ENCODE measurements at regions not wholly inside any gene's neighbourhood (a gene's known extent, or its start where the extent isn't known, plus 50 kb on each side); places are given as distances from the start of the nearest gene placed in this dataset.
"Not testable (repeated sequence)": the region's sequence is repeated elsewhere in the genome, so short reads cannot be mapped to it uniquely, and the experiment has no call there.

DNA sequence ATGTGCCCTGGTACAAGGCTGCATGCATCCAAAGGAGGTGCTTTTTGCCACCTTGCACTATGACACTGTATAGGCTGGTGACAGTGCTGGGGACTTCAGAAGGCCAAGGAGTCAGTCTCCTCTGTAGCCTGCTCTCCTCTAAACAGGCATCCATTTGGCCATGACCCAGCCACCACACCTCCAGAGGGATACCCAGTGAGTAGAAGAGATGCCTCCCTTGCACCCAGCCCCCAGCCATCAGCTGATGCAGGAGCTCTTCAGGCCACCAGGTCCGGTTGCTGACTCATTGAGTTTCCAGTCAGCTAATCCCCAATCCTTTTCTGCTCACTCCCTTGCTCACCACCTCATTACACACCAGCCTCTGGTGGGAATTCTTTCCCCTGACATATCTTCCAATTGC, 99.8 kb downstream of the PJA1 start:
- FAIRE-seq: no peak
- DNase-seq (ENCODE audit: low spot score in 2 of 2): no peak

DNA sequence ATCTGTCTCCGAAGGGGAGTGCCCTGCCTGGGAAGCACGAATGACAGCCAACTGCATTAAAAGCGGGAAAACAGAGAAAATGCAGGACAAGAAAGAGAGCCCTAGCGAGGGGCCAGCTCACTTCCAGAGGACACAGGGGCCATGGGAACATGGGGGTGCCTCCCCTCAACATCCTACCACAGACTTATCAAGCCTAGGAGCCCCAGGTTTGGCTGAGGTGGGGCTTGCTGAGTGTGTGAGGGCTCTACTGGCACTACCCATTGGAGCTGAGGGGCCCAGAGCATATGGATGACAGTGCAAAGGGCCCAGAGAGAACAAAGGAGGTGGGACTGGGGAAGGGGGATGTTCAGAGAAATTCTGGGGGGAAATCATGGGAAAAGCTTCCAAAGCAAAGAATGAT, 101.8 kb downstream of the PJA1 start:
- no peak for FAIRE-seq
- DNase-seq (ENCODE audit: low spot score in 2 of 2): no peak

DNA sequence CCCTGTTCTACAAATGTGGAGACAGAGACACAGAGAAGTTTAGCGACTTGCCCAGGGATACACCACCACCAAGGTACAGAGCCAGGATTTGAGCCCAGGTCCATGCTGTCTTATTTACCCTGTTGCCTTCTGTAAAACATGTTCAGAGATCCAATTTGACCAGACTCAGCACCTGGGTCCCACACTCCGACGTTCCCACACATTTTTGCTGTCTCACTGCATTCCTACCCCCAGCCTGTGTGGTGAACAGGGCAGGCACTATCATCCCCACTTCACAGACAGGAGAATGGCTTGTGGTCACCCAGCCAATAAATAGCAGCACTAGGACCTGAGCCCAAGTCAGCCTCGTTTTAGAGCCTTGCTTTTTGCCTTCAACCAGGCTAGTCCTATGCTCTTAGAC, 102.8 kb downstream of the PJA1 start:
- FAIRE-seq (no peak), DNase-seq (ENCODE audit: low spot score in 2 of 2) (no peak)

DNA sequence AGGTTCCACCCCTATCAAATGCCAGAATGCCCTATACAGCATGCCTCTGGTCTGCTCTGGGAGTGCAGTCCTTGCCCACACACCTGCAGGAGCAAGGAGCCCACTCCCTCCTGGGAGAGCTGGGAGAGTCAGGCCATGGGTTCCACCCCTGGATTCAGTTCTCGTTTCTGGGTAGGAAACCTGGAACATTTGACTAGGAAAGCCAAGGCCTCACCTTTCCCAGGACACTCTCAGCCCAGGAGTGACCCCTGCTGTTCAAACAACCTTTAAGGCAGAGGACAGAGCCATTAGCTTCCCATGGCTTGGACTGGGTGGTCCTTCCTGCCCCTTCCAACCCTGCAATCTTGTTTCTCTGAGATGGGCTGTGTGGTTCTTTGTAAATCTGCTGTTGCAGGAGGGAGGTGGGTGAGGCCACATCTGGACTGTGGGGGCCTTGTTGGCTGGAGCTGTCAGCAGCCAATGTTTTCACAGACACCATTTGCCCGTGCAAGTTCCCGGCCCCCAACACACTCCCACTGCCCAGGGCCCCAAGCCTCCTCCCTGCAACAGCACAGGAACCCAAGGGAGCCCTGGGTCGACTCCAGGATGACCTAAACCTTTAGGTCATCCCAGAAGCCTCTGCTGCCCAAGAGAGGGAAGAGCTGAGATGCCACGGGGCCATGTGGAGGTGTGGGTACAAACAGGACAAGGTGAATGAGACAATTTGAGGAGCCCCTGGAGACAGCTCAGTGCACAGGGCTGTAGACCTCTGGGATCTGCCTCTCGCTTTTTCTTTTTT, 104.4 kb downstream of the PJA1 start:
- peak in 1 of 2 donors; percentile 25 for DNase-seq (ENCODE audit: low spot score in 2 of 2)
- no peak for FAIRE-seq

DNA sequence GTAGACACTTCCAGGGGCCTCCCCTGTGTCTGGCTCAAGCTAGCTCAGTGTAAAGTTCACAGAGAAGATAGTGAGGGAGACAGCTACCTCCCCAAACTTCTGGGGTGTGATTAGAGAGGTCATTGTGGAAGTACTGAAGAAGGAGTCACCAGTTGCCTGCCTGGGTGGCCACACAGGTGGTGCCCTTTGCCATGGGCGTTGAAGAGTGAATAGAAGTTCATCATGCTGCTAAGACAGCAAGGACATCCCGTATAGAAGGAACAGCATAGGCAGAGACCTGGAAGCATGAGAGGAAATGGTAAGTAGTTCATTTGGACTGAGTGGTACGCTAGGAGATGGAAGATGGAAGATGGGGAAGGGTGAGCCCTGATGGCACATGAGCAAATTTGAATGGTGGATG, 110.1 kb downstream of the PJA1 start:
- FAIRE-seq (no peak), DNase-seq (ENCODE audit: low spot score in 2 of 2) (no peak)

DNA sequence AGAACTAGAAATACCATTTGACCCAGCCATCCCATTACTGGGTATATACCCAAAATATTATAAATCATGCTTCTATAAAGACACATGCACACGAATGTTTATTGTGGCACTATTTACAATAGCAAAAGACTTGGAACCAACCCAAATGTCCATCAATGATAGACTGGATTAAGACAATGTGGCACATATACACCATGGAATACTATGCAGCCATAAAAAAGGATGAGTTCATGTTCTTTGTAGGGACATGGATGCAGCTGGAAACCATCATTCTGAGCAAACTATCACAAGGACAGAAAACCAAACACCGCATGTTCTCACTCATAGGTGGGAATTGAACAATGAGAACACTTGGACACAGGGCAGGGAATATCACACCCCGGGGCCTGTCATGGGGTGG, 110.8 kb downstream of the PJA1 start:
- not testable (repeated sequence) for DNase-seq (ENCODE audit: low spot score in 2 of 2); FAIRE-seq

DNA sequence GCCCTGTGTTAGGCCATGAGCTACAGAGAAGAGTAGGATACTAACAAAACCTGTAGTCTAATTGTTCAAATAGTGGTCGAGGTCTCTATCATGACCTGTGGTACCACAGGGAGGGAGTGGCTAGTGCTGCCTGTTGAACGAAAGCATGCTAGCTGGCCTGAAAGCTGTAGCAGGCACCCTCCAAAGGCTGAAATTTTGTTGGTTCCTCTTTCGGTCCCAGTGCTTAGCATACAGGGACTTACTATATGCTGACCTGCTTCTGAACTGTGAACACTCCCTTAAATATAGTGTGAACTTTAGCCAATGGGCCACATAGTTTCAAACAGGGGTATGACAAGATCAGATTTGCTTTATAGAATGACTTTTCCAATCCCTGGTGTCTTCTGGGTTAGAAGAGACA, 113.4 kb downstream of the PJA1 start:
- DNase-seq (ENCODE audit: low spot score in 2 of 2) (no peak), FAIRE-seq (no peak)

DNA sequence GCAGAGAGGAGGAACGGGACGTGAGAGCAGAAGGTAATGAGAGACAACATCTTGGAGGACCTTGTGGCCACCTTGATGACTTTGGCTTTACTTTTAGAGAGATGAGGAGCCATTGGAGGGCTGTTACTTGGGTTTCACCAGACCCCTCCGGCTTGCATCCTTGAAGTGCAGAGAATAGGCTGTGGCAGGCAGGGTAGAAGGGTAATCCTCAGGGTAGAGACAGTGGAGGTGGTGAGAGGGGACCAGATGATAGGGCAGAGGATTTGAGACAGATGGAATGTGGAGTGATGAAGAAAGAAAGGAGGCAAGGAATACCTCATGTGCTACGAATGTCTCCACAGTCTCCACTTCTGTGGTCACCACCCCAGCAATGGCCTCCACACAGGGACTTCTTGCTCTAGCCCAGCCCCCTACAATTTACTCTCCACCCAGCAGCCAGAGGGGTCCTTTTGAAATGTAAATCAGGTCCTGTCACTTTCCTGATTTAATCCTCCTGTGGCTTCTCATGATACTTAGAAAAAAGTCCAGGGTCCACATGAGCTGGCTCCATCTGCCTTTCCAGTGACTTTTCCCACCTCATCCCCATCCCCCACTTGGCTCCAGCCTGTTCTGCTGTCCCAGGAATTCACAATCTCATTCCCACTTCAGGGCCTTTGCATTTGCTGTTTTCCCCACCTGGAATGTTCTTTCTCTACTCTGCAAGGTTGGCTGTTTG, 115.0 kb downstream of the PJA1 start:
- DNase-seq (ENCODE audit: low spot score in 2 of 2) (no peak), FAIRE-seq (no peak)

DNA sequence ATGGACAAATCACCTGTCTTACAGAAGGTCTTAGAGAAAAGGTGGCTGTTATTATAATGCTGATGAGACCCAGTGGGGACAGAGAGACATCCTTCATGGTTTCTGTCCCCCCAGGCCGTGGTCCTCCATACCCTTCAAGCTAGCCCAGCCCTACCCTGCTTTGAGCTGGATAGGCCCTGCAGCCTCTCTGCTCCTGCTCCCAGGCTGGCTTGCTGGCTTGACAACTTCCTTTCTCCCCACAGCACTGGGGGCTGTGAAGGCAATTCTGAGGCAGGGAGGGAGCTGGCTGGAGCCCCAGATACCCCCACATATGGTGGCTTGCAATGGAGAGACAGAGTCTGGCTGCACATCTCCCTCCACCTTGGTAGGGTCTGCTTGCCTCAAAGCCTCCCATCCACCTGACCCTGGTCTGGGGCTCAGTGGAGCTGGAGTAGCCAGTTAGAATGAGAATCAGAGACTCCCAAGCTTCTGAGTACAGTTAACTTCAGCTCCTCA, 118.2 kb downstream of the PJA1 start:
- no peak for DNase-seq (ENCODE audit: low spot score in 2 of 2)
- FAIRE-seq: no peak

DNA sequence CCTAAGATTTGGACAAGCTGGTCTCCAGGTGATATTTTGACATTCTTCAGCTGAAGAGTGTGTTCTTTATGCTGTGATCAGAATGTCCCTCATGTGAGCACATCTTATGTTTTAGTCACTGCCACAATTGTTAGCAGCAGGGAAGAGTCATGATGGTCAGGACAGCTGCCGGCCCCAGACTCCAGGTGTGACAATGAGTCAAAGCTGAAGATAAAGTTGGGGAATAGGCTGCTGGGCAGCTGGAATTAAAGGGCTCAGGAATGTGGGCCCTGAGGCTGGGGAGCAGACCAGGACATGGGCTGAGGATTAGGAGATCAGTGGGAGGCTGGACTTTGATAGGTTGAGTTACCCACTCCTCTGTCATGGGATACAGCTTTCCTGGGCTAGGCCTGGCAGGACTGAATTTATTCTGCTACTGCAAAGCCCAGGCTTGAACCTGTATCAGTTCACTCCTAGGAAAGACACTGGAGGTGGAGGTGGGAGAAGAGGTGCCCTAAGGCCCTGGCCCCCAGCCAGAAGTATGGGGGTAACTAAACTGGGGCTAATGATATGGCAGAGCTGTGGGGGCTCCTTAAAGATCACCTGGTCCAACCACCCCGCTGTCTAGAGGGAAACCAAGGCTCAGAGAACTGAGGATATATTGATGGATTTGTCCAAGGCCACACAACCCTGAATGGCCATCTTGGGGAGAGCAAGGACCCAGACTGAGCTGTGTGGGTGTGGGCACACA, 119.5 kb downstream of the PJA1 start:
- no peak for FAIRE-seq
- no peak for DNase-seq (ENCODE audit: low spot score in 2 of 2)

DNA sequence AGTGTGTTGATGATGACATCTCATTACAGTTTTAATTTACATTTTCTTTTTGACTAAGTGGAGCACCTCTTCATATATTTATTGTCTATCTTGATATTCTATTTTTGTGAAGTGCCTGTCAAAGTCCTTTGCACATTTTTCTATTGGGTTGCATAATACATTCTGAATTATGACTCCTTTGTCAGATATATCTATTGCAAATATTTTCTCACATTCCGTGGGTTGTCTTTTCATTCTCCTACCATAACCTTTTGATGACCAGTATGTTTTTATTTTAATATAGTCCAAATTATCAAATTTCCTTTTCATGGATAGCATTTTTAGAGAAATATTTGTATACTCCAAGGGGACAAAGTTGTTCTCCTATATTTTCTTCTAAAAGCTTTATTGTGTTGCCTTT, 126.4 kb downstream of the PJA1 start:
- no peak for FAIRE-seq
- no peak for DNase-seq (ENCODE audit: low spot score in 2 of 2)

DNA sequence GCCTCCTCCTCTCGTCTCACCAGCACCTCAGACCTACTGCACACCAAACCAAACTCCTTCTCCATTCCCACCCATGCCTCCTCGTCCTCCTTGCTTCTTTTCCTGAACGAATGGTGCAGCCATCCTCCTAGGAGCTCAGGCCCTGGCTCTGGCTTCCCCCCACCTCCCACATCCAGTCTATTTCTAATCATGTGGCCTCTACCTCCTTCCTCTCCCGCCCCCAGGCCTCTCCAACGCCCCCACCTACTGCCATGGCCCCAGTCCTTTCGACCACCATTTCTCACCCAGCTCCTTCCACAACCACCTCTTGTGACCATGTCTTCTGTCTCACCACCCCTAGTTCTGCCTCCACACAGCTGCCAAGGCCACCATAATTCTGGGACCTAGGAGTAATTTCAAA, 127.1 kb downstream of the PJA1 start:
- FAIRE-seq (no peak), DNase-seq (ENCODE audit: low spot score in 2 of 2) (no peak)

DNA sequence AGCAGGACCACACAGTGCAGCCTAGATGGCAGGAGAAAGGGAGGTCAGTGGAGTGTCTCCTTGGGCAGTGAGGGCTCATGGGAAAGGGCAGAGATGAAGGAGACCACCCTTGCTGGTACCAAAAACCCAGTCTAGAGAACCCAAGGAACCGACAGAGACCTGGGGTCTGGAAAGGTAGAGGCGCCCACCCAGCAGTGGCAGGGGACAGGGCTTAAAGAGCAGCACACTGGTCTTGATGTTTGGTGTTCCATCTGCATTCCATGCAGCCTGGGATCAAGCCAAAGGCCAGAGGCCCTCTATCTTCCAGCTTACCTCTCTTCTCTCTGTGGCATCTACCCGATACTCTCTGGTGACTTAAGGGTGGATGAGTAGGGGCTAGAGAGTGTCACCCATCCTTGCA, 127.5 kb downstream of the PJA1 start:
- DNase-seq (ENCODE audit: low spot score in 2 of 2) (no peak), FAIRE-seq (no peak)

DNA sequence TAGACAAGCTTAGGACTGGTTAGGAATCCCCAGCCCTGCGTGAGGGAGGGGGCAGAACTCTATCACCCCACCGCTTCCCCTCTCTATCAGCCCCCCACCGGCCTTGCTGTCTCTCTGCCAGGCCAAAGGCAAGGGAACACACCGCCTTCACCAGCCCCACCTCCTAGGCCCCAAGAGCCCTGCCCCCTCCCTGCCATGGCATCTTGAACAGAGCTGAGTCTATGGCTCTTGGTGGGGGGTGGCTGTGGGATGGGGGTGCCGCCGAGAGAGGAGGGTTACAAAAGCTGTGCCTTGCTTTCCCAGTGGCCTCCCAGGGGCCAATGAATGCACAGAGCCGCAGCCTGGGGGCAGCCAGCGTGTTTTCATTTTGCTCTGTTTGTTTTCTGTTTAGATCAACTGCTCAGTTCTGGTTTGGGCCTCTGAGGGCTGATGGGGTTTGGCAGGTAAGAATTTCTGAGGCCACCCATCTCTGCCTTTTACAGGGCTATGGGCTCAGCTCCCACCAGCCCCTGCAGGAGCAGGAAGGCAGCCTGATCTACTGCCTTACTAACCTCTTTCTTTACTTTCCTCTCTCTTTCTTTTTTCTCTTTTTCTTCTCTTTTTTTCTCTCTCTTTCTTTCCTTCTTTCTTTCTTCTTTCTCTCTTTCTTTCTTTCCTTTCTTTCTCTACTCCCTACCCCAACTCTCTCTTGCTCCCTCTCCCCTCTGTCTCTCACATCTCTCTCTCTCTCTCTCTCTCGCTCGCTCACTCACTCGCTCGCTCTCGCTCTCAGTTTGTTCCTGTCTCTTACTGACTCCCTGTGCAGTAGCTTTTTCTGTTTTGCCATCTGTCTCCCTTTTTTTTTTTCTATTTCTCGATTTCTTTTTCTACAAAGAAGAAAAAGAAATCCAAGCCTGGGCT, 128.3 kb downstream of the PJA1 start:
- no peak for DNase-seq (ENCODE audit: low spot score in 2 of 2)
- FAIRE-seq: no peak

DNA sequence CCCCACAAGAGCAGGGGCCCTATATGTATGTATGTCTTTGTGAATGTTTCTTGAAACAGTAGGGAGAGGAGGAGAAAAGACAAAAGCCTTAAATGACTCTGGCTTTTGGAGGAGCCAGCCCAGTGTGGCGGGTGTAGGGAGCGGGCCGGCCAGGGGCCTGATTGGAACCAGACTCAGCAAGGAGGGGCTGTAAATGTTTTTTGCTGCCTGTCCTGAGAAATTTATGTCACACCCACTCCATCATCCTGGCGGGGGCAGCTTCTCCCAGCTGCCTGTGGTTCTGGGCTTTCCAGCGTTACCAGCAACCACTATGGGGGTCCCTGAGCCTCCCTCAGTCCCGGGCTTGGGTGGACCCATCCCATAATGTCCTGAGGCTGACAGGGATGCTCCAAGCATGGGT, 130.8 kb downstream of the PJA1 start:
- FAIRE-seq (no peak), DNase-seq (ENCODE audit: low spot score in 2 of 2) (no peak)

DNA sequence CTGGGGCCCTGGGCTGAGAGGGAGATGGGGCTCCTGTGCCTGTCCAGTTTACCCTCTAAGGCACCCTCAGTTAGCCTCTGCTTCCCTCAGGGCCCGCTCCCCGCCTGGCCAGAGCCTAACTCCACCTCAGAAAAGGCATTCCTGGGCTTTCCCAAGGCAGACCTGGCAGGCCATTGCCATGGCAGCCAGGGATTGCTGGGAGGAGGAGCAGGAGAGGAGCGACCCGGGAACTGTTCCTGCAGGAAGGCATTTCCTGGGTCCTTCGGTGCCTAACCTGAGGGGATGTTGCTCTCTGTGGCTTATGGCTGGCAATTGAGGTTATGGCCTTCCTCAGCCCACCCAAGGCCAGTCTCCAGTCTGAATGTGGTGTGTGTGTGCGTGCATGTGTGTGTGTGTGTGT, 131.3 kb downstream of the PJA1 start:
- no peak for FAIRE-seq
- DNase-seq (ENCODE audit: low spot score in 2 of 2): no peak

DNA sequence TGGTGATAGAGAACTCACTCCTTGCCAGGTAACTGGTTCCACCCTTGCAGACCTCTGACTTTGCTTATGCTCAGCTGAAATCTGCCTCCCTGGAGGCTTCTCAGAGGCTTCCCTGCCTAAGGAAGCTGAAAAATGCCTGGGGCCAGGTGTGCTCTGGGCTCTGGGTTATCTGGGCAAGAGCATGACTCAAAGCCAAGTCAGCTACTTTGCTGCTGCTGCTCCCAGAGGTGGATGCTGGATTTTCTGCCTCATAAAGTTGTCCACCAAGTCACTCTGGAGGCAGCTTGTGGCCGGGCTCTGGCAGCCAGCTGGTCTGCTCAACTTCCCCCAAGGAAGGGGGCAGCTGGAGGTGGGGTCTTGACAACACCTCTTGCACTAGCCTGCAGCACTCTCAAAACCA, 132.7 kb downstream of the PJA1 start:
- DNase-seq (ENCODE audit: low spot score in 2 of 2) (no peak), FAIRE-seq (no peak)

DNA sequence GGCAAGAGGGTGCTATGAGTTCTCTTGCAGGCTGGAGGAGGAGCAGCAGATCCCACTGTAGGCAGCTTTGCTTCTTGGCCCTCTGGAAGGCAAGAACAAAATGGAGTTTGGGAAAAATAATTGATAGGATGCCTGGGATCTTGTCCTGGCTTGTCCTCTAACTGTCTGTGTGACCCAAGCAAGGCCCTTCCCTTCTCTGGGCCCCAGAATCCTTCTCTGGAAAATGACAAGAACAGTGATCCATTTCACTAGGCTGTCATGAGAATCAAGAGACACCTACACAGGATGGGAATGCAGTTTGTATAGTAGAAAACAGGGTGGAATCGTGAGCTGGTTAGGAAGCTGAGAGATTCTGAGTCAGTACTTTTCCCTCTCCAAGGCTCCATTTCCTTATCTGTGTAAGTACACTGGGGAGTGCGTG, 133.3 kb downstream of the PJA1 start:
- no peak for DNase-seq (ENCODE audit: low spot score in 2 of 2)
- FAIRE-seq: no peak

DNA sequence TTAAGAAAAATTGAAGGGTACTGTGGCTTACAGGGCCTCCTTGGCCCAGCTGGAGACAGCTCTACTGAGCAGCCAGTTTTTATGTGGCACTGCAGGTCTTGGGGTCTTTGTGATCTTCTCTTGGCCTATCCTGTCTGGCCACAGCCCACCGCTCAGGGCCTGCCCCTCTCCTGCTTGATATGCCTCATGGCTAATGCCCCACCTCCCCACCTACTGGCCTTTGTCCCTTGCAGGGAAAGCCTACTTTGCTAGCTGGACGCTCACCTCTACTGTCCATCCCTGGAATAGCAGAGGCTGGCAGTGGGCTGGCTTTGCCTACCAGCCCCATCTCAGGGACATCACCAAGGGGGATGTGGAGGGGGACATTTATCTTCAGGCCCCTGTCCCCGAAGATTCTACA, 134.1 kb downstream of the PJA1 start:
- DNase-seq (ENCODE audit: low spot score in 2 of 2): no peak
- no peak for FAIRE-seq

DNA sequence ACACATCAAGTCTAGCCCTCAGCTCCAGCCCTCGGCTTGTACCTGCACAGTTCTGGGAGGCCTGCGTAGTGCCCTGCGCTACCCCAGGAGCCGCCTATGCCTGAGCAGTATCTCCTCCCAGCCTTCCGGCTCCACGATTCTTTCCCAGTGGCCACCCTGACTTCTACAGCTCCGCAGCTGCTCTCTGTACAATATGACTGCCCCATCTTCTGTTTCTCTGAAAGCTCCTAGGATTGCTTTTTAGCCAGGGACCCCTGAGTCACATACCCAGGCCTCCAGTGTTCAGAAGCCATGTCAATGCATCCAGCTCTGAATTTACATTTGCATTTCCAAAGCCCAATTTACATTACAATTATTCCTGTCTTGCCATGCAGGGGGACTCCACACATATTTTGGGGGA, 135.5 kb downstream of the PJA1 start:
- FAIRE-seq (no peak), DNase-seq (ENCODE audit: low spot score in 2 of 2) (no peak)

DNA sequence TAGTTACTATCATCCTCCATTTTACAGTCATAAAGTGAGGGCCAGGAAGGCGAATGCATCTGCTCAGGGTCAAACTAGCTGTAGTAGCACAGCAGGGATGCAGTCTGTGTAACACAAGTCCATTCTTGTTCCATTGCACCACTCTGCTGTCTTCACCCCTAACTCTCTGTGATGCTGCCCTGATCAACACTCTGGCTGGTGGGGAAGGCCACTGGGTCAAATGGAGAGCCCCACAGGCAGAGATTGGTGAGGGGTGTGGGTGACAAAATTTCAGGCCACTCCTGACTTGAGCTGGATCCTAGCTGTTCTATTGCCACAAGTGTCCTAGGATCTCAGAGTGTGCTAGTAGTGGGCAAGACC, 136.5 kb downstream of the PJA1 start:
- DNase-seq (ENCODE audit: low spot score in 2 of 2) (no peak), FAIRE-seq (no peak)
